ENCODE measurements at regions not wholly inside any gene's neighbourhood (a gene's known extent, or its start where the extent isn't known, plus 50 kb on each side); places are given as distances from the start of the nearest gene placed in this dataset.
A peak's percentile ranks its signal among the peaks of the same experiment; 100 is the strongest.
"Not testable (repeated sequence)": the region's sequence is repeated elsewhere in the genome, so short reads cannot be mapped to it uniquely, and the experiment has no call there.

DNA sequence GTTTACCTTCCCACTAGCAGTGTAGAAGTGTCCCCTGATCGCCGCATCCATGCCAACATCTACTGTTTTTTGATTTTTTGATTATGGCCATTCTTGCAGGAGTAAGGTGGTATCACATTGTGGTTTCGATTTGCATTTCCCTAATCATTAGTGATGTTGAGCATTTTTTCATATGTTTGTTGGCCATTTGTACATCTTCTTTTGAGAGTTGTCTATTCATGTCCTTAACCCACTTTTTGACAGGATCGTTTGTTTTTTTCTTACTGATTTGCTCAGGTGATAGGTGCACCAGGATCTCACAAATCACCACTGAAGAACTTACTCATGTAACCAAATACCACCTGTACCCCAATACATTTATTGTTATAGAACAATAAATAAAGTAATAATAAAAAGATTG lies 114.5 kb downstream of the GATA6 start:
- DNase-seq: not testable (repeated sequence)

DNA sequence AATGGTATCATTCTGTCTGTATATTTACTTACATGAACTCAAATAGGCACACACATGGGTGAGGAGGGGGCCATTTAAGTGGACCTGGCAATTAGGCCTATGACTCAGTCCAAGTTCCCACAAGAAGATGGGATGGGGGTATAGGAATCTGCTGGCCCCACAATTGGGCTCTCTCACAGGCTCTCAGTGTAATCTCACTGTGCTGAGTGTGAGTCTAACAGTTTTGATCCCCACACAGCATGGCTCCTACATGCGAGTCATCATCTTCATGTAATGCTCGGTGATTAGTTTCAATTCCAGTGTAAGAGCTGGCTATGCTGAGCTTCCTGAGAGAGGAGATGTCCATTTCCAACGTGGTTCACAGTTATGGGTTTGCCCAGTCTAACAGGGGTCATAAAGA lies 114.0 kb downstream of the GATA6 start:
- no peak for DNase-seq

DNA sequence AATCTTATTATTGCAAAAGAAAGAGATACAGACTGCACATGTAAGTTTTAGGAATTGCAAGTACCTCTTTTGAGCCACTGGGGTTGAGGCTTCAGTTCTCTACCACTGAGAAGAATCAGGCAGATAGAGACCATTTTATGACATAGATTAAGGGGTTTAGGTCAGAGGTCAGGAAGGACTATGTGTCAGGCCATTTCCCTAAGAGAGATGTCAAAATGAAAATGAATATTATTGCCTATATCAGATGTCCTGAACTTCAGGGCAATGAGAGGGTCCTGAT lies 113.7 kb downstream of the GATA6 start:
- no peak for DNase-seq

DNA sequence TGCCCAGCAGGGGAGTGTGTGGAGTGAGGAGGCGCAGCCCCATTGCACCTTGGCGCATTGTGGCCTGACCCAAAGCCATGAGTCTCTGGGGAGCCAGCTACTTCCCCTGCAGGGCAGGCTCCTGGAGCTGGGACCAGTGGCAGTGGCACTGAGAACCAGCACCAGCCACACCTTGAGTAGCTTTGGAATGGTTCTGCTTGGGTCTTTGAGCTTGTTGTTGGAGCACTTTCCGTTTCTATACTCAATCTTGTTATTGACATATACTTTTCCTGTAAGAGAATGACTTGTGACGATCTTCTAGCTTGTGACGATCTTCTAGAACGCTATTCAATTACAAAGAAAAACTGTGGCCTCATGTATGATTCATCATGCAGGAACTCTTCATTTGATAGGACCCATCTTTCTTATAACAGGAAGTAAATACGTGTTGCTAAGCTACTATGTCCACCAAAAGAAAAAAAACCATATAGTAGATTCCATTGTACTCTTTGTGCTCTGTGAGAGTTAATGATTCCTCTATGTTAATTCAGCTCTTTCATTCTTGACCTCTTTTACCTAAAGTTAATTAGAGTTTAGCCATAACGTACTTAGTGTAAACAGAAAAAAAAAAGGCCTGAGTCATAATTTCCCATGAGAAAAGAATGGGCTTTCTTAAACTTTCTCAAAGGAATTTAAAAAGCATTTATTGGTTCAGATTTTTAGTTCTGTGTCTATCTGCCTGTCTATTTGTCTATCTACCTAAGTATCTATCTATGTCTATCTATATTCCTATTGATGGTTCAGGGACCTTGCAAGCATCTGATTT lies 113.1 kb downstream of the GATA6 start:
- peak; percentile 46 for DNase-seq

DNA sequence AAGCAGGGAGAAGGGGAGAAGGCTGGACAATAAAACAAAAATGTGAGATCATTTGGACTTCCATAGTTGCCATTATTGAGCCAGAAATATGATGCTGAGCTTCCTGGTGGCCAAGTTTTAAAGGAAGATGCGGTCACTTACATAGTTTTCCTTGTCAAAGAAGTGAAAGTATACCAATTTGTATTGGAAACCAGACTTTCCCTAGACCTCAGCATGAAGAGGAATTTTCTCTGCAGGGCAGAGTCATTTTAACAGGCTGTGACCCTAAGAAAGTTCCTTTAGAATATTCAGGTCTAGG lies 111.0 kb downstream of the GATA6 start:
- no peak for DNase-seq

DNA sequence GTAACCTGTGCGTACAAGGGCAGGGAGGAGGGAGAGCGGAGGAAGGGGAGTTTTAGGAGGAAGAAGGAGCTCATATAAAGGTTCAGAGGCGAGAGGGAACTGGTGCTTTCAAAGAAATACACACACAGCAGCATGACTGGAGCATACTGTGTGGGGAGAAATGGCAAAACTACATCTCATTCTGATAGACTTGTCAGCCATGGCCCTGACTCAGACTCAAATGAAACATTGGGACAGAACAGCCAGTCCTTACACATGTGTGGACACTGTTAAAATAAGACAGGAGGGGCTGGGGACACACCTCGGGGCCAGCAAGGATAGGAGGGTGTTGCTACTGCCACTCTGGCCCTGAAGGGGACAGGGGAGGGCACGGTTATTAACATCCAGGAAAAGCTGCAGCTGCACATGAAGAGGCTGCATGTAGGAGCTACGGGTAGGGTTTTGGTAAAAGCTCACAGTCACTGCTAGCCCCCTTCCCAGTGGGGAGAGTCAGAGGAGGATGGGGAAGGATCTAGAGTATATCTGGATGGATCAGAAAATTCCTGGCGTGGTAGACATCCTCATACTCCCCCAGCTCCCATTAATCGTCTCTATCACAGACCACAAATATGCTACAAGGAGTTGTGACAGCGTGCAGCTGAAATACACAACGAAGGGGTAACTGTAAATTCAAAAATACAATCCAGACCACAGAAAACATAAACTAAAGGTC lies 110.5 kb downstream of the GATA6 start:
- no peak for DNase-seq

DNA sequence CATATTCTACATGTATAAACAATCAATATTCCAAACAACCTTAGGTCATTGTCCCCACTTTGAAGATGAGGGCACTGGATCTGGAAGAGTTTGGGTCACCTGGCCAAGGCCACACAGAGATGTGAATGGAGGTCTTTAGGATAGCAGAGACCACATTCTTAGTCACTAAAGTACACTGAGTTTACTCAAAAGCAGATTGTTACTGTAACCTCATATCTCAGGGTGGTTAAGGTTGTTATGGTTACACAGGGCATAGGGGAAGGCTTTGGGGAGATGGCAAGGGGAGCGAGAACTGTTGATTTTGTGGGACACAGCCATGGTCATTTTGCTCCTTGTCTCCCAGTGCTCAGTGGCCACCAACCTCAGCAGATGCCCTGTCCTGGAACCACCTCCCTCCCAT lies 109.4 kb downstream of the GATA6 start:
- no peak for DNase-seq

DNA sequence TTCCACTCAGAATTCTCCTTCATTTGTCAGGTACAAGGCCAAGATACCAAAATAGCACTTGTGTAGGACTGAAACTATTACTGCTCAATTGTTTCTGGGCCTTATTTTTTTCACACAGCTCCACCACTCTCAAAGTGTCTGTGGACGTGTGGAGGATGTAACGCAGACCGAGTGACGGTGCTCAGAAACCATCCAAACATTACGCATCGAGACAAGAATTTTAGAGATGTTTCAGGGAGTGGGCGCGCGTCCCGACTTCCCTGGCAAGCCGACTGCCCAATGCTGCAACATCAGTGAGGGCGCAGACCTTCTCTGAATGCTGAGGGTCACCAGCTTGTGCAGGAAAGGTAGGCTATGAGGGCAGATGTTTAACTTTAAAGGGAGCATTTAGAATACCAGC lies 108.4 kb downstream of the GATA6 start:
- no peak for DNase-seq

DNA sequence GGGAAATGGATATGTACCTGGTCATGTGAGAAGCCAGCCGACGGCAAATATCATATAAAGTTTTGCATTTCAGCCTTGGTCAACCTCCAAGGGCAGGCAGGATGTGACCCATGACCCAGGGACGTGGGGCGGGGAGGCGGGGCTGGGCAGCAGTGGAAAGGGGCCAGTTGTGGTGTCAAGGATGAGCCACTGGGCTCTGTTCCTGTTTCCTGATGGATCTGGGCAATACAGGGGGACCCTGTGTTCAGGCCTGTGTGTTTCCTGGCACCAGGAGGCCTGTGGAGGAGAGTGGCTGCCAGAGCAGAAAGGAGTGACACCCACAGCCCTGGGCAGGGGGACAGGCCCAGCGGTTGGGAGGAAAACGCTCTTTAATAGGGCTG lies 106.9 kb downstream of the GATA6 start:
- no peak for DNase-seq

DNA sequence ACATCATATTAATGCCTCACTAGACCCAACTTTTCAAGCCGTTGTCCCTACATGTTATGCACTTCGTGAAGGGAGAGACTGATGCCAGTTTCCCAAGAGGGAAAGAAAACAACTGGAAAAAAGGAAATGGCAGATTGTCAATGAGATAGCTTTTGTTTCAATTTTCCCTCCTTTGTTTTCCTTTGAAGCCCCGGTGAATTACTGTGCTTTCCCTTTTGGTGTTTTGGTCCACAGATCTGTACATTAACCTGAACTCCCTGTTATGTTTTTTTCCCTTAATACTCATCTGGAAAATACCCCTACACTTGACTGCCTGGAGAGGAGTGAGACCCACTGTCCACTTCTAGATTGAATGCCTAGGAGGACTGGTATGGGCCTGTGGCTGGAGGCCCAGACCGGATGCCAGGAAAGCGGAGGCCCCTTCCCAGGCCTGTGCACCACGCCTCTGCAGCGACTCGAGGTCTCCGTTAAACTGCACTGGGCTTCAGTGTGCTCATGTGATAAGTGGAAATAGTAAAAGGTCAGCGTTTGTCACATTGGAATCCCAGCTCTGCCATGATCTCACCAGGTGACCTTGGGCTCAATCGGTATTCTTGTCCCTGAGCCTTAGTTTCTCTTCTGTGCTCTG lies 106.4 kb downstream of the GATA6 start:
- DNase-seq: no peak

DNA sequence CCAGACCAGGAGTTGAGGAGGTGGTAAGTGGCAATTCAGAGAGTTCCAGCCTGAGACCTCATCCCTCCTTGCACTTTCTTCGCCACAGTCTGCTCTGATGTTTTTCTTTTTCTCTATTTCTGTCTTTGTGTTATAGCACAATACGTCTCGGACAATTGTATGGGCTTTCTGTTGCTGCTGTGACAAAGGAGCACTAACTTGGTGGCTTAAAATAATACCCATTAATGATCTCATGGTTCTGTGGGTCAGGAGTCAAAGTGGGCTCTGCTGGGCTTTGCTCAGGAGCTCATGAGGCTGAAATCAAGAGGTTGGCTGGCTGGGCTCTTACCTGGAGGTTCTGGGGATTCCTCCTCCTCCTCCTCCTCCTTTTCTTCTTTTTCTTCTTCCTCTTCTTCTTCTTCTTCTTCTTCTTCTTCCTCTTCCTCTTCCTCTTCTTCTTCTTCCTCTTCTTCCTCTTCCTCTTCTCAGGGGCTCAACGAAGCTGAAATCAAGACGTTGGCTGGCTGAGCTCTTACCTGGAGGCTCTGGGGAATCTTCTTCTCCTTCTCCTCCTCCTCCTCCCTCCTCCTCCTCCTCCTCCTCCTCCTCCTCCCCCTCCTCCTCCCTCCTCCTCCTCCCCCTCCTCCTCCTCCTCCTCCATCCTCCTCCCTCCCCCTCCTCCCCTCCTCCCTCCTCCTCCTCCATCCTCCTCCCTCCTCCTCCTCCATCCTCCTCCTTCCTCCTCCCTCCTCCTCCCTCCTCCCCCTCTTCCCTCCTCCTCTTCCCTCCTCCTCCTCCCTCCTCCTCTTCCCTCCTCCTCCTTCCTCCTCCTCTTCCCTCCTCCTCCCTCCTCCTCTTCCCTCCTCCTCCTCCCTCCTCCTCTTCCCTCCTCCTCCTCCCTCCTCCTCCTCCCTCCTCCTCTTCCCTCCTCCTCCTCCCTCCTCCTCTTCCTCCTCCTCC lies 104.0 kb downstream of the GATA6 start:
- DNase-seq: no peak

DNA sequence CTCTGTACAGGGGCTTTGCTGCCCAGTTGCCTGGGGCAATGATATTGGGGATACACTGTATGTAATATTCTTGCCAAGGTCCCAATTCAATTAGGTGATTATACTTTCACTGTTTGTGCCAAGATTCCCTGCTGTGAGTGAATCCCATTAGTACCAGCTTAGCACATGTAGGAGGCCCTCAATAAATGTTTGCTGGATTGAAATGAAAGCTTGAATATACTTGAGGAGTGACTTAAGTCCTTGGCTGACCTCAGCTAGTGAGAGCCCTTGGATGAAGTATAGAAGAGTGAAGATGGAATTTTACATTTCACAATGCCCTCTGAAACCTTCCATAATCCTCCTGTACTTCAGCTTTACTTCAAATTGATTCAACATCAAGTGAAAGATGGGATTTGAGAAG lies 102.9 kb downstream of the GATA6 start:
- no peak for DNase-seq

DNA sequence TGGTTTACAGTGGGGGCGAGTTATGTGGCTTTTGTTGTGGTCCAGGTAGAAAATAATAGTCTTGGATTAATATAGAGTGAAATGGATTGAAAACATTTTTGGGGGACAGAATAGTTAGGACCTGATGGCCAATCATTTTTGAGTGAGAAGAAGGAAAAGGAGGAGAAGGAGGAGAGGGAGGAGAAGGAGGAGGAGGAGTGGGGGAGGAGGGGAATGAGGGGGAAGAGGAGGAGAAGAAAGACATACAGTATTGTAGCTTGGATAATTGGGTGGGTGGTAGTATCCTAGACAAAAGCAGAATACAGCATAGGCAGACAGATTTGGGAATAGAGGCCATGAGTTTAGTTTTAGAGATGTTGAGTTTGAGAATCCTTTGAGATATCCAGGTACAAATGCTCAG lies 101.6 kb downstream of the GATA6 start:
- no peak for DNase-seq

DNA sequence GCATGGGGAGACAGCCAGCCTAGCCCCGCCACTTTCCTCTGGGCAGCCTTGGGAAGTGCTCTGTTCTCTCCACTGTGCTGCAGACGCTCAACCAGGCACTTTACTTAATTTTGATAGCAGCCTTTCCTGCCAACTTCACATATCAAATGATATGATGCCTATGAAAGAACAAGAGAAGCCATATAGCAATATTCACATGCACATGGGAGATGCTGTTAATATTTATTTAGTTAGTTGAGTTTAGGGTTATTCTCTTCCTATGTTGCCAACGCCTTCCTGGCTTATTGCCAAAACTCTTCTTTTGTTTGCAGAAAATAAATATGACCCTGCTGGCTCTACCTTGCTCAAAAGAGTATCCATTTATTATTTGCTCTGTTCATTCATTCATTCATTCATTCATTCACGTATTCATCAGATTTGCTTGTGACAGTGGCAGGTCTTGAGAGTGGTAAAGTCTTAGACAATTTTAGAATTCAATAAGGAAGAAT lies 99.3 kb downstream of the GATA6 start:
- DNase-seq: no peak

DNA sequence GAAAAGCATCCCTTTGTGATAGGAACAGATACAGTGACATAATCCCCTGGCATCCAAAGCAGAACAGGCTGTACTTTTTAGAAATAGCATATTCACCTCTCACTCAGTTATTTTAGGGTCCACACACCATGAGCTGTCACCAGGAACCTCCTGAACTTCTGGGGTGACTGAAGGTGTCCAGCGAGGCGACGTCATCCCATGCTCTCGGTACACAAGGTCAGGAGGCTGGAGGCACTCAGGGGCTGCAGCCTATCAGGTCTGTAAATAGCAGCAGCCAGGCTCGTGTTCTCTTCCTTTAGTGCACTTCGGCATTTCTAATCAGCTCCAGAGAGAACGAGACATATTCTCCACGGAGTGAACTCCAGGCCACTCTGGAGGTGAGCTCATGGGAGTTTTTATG lies 98.3 kb downstream of the GATA6 start:
- DNase-seq: no peak

DNA sequence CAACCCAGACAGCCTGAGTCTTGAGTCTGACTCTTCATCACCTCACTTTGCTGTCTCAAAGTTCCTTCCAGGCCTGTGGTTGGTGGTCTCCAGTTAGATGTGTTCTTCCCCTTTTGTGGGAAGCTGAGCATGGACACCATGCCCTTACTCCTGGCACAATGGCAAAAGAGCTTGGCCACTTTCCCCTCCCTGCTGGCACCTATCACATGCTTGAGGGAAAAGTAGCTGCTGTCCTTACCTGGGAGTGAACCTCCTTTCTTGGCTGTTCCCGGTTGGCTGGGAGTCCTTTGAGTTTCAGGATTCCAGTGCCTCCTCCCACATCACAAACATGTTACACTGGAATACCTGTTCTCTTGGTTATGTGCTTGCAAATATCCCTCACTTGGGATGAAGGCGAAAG lies 97.8 kb downstream of the GATA6 start:
- DNase-seq: no peak

DNA sequence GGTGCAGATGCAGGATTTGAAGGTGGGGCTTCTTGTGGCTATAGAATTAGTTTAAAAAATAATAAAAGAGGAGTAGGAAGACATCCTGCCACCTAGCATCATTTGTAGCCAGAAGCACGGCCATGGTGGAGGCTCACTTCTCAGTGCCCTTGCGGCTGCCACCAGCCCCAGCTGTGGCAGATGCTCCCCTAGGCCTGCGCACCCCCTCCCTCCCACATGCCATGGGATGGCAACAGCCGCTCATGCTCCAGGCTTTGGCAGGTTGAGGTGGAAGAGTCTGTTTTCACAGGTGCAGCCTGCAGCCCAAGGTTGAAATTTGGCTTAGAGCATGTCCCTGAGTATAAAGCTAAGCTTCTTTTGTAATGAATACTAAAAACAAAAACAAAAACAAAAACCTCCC lies 96.4 kb downstream of the GATA6 start:
- no peak for DNase-seq

DNA sequence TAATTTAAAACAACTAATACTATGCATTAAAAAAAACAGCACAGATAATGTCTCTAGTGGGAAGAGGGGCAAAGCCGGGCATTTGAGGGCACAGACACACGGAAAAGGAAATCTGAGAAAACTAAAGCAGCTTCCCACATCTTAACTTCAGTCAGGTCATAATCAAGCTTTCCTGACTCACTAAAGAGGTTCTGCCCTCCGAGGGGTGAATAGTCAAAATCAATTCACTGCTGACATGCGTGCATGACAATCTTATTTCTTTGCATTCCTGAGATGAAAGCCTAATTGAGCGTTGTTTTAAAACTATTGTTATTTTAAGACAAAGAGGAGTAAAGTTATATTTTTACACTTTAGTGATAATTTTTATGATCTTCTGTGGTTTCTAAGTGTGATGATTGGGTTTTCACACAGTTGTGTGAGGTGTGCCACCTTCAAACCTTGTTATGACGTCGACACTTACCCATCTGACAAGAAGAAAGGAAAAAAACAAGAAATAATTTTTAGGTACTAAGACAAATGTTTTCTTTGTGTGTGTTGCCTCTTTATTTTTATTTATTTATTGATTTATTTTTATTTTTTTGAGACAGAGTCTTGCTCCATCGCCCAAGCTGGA lies 90.9 kb downstream of the GATA6 start:
- DNase-seq: no peak

DNA sequence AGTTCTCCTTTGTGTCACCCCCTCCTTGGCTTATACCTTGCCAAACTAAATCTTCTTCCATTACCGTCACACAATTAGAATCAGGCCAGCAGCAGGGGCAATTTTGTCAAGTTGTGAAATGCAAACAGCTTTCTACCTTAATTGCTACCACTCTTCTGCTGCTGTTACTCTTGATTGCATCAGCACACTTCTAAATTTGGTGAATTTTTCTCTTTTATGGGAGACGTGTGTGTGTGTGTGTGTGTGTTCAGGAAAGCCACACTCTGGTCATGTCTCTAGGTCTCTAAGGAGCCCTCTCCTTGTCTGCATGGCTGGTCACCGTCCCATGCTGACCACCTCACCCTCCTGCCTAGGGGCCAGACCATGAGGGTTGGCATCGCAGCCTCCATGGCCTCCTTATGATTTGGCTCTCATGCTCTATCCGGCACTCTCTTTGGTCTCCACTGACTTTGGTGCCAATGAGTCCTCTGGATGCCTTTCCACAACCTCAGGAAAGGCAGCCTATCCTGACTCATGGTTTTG lies 87.7 kb downstream of the GATA6 start:
- DNase-seq: no peak

DNA sequence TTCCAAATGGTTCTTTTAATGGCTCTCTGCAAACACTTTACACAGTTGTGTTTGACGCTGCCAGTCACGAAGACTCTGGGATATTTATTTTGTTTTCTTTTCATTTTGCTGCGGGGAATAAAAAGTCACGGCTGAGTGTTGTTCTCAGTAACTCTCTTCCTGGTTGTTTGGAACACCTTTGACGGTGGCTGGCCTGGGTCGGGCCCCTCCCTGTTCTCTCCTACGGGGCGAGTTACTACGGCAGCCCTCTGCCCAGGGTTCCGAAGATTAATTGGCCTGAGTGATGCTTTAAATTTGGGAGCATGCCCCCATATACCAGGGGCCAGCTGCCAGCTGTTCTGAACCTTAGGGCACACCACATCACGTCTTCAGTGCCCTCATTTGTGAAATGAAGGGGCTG lies 84.7 kb downstream of the GATA6 start:
- DNase-seq: no peak

DNA sequence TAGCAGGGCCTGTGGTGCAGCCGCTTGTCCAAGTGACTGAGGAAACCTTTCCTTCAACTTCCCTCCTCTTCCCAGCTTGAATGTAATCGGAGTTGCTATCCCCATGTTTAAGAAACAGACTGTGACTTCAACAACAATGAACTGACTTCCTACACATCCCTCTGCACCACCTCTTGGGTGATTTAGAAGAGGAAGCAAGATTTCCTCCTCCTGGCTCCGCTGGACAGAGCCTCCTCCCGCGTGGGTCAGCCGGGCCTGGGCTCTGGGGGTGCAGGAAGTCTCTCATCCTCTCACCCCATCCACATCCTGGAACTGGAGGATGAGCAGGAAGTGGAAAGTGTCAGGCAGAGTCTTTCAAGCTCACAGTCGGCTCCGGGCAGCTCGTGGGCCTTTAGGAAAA lies 84.3 kb downstream of the GATA6 start:
- DNase-seq: no peak

DNA sequence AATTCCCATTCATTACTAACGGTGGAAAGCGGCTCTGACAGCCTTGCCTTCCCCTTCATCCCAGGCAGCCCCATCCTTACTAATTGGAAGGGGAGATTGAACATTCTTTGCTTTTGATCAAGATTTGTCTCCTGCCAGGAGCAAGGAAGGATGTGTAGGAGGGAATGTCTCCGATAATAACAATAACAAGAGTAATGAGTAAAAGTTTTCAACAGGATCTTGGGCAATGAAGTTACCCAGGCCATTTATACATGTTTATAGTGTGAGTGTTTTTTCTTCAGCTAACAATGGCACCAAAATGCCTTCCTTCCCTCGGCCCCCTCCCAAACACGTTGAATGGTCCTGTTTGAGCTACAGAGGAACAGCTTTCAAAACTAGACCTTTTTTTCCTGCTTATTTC lies 83.8 kb downstream of the GATA6 start:
- DNase-seq: no peak

Data from skin of body (tissue), 1 donor.